Esophagus muscularis mucosa (tissue), 4 donors: ENCODE measurements at regions not wholly inside any gene's neighbourhood (a gene's known extent, or its start where the extent isn't known, plus 50 kb on each side); places are given as distances from the start of the nearest gene placed in this dataset.

Experiments used
- DNase-seq: peaks from one replicate; pipeline ENCODE4 v3.0.0-alpha.2; 2017; ENCODE audit errors: extremely low spot score
- H3K27ac ChIP-seq, 4 donors: fragments of 200-600 bp; sonication (generic); replicated peaks in 1 of 4; 1 replicate in 3 of 4; 2 replicates in 1 of 4; pipeline ENCODE4 v1.5.1; 2016 to 2019; ENCODE audit warnings: mild to moderate bottlenecking in 1 of 4
- H3K27me3 ChIP-seq, 4 donors: fragments of 200-600 bp; sonication (generic); one replicate each; pipeline versions ENCODE4 v1.5.1 to v1.6.0; 2016 to 2019
- H3K36me3 ChIP-seq, 4 donors: fragments of 200-600 bp; sonication (generic); one replicate each; pipeline ENCODE4 v1.5.1; 2016 to 2019
- H3K4me1 ChIP-seq, 4 donors: fragments of 200-600 bp; sonication (generic); one replicate each; pipeline ENCODE4 v1.5.1; 2016 to 2019
- H3K4me3 ChIP-seq, 4 donors: fragments of 200-600 bp; sonication (generic); 1 replicate in 2 of 4; 2 replicates in 2 of 4; pipeline ENCODE4 v1.5.1; 2016 to 2019; ENCODE audit warnings: mild to moderate bottlenecking in 4 of 4, moderate library complexity in 1 of 4
- H3K9me3 ChIP-seq, 4 donors: fragments of 200-600 bp; sonication (generic); 1 replicate in 3 of 4; 2 replicates in 1 of 4; pipeline ENCODE4 v1.5.1; 2016 to 2019
- CTCF ChIP-seq, 3 experiments: fragments of 200-600 bp in 2 of 3; fragments of 450-650 bp in 1 of 3; sonication (generic) in 2 of 3; IDR thresholded peaks; one replicate each; pipeline ENCODE4 v1.5.1; 2017 to 2019; ENCODE audit warnings: antibody characterized with exemption in 3 of 3, mild to moderate bottlenecking in 2 of 3, moderate library complexity in 1 of 3
- EP300 ChIP-seq: sonication (generic); formaldehyde crosslinking; IDR thresholded peaks from one replicate; pipeline ENCODE4 v1.6.1; 2017; ENCODE audit warnings: antibody characterized with exemption
- POLR2A ChIP-seq: fragments of 450-650 bp; IDR thresholded peaks from one replicate; pipeline ENCODE4 v1.6.1; 2017; ENCODE audit warnings: antibody characterized with exemption, moderate library complexity, mild to moderate bottlenecking, low read depth
- POLR2AphosphoS5 ChIP-seq, 2 donors: sonication (generic); formaldehyde crosslinking; IDR thresholded peaks; one replicate each; pipeline ENCODE4 v1.6.1; 2017; ENCODE audit warnings: antibody characterized with exemption in 2 of 2
- WGBS: methylation state at CpG from one replicate; pipeline ENCODE4 v1.1.5; 2018; 5-methylcytosine and 5-hydroxymethylcytosine counted together
- intact Hi-C: fragments of 100-400 bp; cut with DNase I; formaldehyde crosslinking; loops from one replicate; pipeline ENCODE4 v1.15.1; 2023

- TF ChIP-seq CTCF (IDR thresholded peaks at IDR 0.05) (no peak), EP300 (no peak), POLR2AphosphoS5 (IDR thresholded peaks at IDR 0.05) (no peak), POLR2A (no peak)
- 80% methylated on average over 7 of the region's 7 CpGs for WGBS
- no peaks in the 10 kb centered on the region for H3K27me3 ChIP-seq
- no peak overlapping the region for H3K27ac ChIP-seq
- peaks cover 0 to 7% (median 2%) of the 10 kb centered on the region in 4 donors for H3K4me1 ChIP-seq
- H3K4me3 ChIP-seq, result no peak overlapping the region
- no peaks in the 10 kb centered on the region for H3K9me3 ChIP-seq
- H3K36me3 ChIP-seq, result no peaks in the 10 kb centered on the region
- peak; percentile 62 for DNase-seq
- intact Hi-C loops, result no loop called here
These were observed 161.3 kb downstream of the TSEN15 start for GRCh38 chr1:184212649-184213314.

GRCh38 chr1:184214128-184214527, 162.6 kb downstream of the TSEN15 start:
- intact Hi-C loops, result no loop called here
- TF ChIP-seq CTCF (IDR thresholded peaks at IDR 0.05), result no peak
- no peak for TF ChIP-seq EP300
- no peak for TF ChIP-seq POLR2A
- TF ChIP-seq POLR2AphosphoS5 (IDR thresholded peaks at IDR 0.05), result no peak
- no peak overlapping the region for H3K4me3 ChIP-seq
- H3K27ac ChIP-seq, result no peak overlapping the region
- peak; percentile 19 for DNase-seq
- no peaks in the 10 kb centered on the region for H3K27me3 ChIP-seq
- no peaks in the 10 kb centered on the region for H3K9me3 ChIP-seq
- H3K4me1 ChIP-seq, result peaks cover 0 to 7% (median 2%) of the 10 kb centered on the region in 4 donors
- 89% methylated on average over 4 of the region's 4 CpGs for WGBS
- no peaks in the 10 kb centered on the region for H3K36me3 ChIP-seq

GRCh38 chr1:184215274-184215925, 163.9 kb downstream of the TSEN15 start:
- H3K4me1 ChIP-seq, result peaks cover 0 to 7% (median 2%) of the 10 kb centered on the region in 4 donors
- intact Hi-C loops, result no loop called here
- H3K4me3 ChIP-seq, result no peak overlapping the region
- DNase-seq, result peak; percentile 47
- H3K36me3 ChIP-seq, result no peaks in the 10 kb centered on the region
- 91% methylated on average over 6 of the region's 6 CpGs for WGBS
- no peak for TF ChIP-seq POLR2A
- no peak overlapping the region for H3K27ac ChIP-seq
- H3K27me3 ChIP-seq, result no peaks in the 10 kb centered on the region
- H3K9me3 ChIP-seq, result no peaks in the 10 kb centered on the region

GRCh38 chr1:184218458-184219075, 167.0 kb downstream of the TSEN15 start:
- Histone ChIP-seq H3K4me3 (no peak overlapping the region), H3K27me3 (no peaks in the 10 kb centered on the region), H3K4me1 (peaks cover 0 to 10% (median 7%) of the 10 kb centered on the region in 4 donors), H3K27ac (no peak overlapping the region), H3K36me3 (no peaks in the 10 kb centered on the region), H3K9me3 (no peaks in the 10 kb centered on the region)
- intact Hi-C loops, result no loop called here
- TF ChIP-seq POLR2A (no peak), POLR2AphosphoS5 (IDR thresholded peaks at IDR 0.05) (no peak), CTCF (IDR thresholded peaks at IDR 0.05) (no peak), EP300 (no peak)
- no peak for DNase-seq
- 80% methylated on average over 5 of the region's 5 CpGs for WGBS

- H3K36me3 ChIP-seq, result no peaks in the 10 kb centered on the region
- H3K9me3 ChIP-seq, result no peaks in the 10 kb centered on the region
- 60% methylated on average over 3 of the region's 3 CpGs for WGBS
- intact Hi-C loops, result no loop called here
- TF ChIP-seq CTCF (IDR thresholded peaks at IDR 0.05), result no peak
- TF ChIP-seq POLR2AphosphoS5 (IDR thresholded peaks at IDR 0.05), result no peak
- no peak for TF ChIP-seq POLR2A
- no peak for TF ChIP-seq EP300
- no peak for DNase-seq
- H3K4me1 ChIP-seq, result peaks cover 0 to 10% (median 7%) of the 10 kb centered on the region in 4 donors
- no peak overlapping the region for H3K4me3 ChIP-seq
- no peak overlapping the region for H3K27ac ChIP-seq
- H3K27me3 ChIP-seq, result no peaks in the 10 kb centered on the region
These were observed 167.4 kb upstream of the C1orf21 start for GRCh38 chr1:184219414-184219813.
